SU-DHL-6 (cell line): ENCODE measurements at regions not wholly inside any gene's neighbourhood (a gene's known extent, or its start where the extent isn't known, plus 50 kb on each side); places are given as distances from the start of the nearest gene placed in this dataset.

ENCODE experiments used
- EZH2phosphoT487 ChIP-seq: fragments of 200-600 bp; sonication (generic), shearing (Covaris generic); conservative IDR thresholded peaks from 2 replicates; pipeline ENCODE4 v1.6.1; 2018; ENCODE audit warnings: mild to moderate bottlenecking, antibody characterized with exemption, low read length, moderate library complexity, mixed read lengths
- TF ChIP-seq, protein P1 (sequence below): fragments of 200-600 bp; sonication (generic); IDR thresholded peaks from one replicate; pipeline ENCODE4 v1.5.1; 2017; ENCODE audit warnings: antibody characterized with exemption, mild to moderate bottlenecking, low read length, moderate library complexity; ENCODE audit not compliant: insufficient read depth, poor library complexity, severe bottlenecking

DNA sequence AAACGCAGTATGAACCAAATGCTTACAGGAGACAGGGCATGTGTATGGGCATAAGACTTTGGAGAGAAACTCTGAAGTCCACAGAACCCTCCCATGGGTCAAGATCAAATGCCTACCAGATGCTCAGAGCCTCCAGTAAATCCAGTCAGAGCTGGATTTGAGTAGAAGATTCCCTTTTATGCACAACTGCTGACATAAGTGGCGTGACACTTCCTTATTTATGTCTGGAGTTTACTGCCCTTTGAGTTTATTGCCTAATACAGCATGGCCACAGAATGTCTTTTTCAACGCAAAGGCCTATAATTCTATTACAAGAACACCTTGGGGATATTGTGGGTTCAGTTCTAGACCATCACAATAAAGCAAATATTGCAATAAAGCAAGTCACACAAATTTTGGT is 220.0 kb upstream of the FOXQ1 start:
- TF ChIP-seq, protein P1, sequence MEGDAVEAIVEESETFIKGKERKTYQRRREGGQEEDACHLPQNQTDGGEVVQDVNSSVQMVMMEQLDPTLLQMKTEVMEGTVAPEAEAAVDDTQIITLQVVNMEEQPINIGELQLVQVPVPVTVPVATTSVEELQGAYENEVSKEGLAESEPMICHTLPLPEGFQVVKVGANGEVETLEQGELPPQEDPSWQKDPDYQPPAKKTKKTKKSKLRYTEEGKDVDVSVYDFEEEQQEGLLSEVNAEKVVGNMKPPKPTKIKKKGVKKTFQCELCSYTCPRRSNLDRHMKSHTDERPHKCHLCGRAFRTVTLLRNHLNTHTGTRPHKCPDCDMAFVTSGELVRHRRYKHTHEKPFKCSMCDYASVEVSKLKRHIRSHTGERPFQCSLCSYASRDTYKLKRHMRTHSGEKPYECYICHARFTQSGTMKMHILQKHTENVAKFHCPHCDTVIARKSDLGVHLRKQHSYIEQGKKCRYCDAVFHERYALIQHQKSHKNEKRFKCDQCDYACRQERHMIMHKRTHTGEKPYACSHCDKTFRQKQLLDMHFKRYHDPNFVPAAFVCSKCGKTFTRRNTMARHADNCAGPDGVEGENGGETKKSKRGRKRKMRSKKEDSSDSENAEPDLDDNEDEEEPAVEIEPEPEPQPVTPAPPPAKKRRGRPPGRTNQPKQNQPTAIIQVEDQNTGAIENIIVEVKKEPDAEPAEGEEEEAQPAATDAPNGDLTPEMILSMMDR, result no peak
- no peak for TF ChIP-seq EZH2phosphoT487
